HG03457 (cell line): ENCODE measurements at regions not wholly inside any gene's neighbourhood (a gene's known extent, or its start where the extent isn't known, plus 50 kb on each side); places are given as distances from the start of the nearest gene placed in this dataset.
"Not testable (repeated sequence)": the region's sequence is repeated elsewhere in the genome, so short reads cannot be mapped to it uniquely, and the experiment has no call there.

Experiments
- ATAC-seq: cut with Tn5 transposase; IDR thresholded peaks from one replicate; pipeline ENCODE4 v1.9.1; 2021; ENCODE audit warnings: moderate number of reproducible peaks; ENCODE audit not compliant: unreplicated experiment

GRCh38 chrY:6315917-6316316 is 69.9 kb downstream of the TSPY2 start:
- not testable (repeated sequence) for ATAC-seq

GRCh38 chrY:6316419-6316818 is 70.4 kb downstream of the TSPY2 start:
- not testable (repeated sequence) for ATAC-seq

- not testable (repeated sequence) for ATAC-seq
These were observed 120.4 kb downstream of the TSPY2 start for GRCh38 chrY:6366433-6366832.

- ATAC-seq: not testable (repeated sequence)
These were observed 136.6 kb downstream of the TSPY2 start for GRCh38 chrY:6382390-6383165.

- ATAC-seq: not testable (repeated sequence)
These were observed 142.6 kb downstream of the TSPY2 start for GRCh38 chrY:6388658-6389057.

- peak; percentile 60 for ATAC-seq
These were observed 143.5 kb downstream of the TSPY2 start for GRCh38 chrY:6389561-6389960.

GRCh38 chrY:6392200-6392599 is 146.2 kb downstream of the TSPY2 start:
- ATAC-seq: not testable (repeated sequence)

GRCh38 chrY:6393242-6393641 is 147.2 kb downstream of the TSPY2 start:
- not testable (repeated sequence) for ATAC-seq

GRCh38 chrY:6395042-6395441 is 149.0 kb downstream of the TSPY2 start:
- ATAC-seq: peak; percentile 63

GRCh38 chrY:6401871-6402270 is 155.8 kb downstream of the TSPY2 start:
- not testable (repeated sequence) for ATAC-seq

GRCh38 chrY:6406827-6407226 is 160.8 kb downstream of the TSPY2 start:
- ATAC-seq: not testable (repeated sequence)

- ATAC-seq: not testable (repeated sequence)
These were observed 173.1 kb downstream of the TSPY2 start for GRCh38 chrY:6419171-6419570.

- ATAC-seq: not testable (repeated sequence)
These were observed 180.7 kb downstream of the TSPY2 start for GRCh38 chrY:6426701-6427100.

GRCh38 chrY:6445529-6445928 is 199.5 kb downstream of the TSPY2 start:
- not testable (repeated sequence) for ATAC-seq

GRCh38 chrY:6447408-6447807 is 201.4 kb downstream of the TSPY2 start:
- ATAC-seq: not testable (repeated sequence)

GRCh38 chrY:6468358-6468757 is 222.3 kb downstream of the TSPY2 start:
- not testable (repeated sequence) for ATAC-seq

- ATAC-seq: not testable (repeated sequence)
These were observed 225.8 kb downstream of the TSPY2 start for GRCh38 chrY:6471848-6472247.

GRCh38 chrY:6495456-6495855 is 249.4 kb downstream of the TSPY2 start:
- not testable (repeated sequence) for ATAC-seq

GRCh38 chrY:6508842-6509241 is 262.8 kb downstream of the TSPY2 start:
- not testable (repeated sequence) for ATAC-seq

- ATAC-seq: not testable (repeated sequence)
These were observed 274.0 kb downstream of the TSPY2 start for GRCh38 chrY:6520047-6520446.

GRCh38 chrY:6544076-6544756 is 298.2 kb downstream of the TSPY2 start:
- not testable (repeated sequence) for ATAC-seq

GRCh38 chrY:6544757-6545083 is 298.7 kb downstream of the TSPY2 start:
- not testable (repeated sequence) for ATAC-seq
